Prostate gland (tissue), 2 donors: ENCODE measurements at regions not wholly inside any gene's neighbourhood (a gene's known extent, or its start where the extent isn't known, plus 50 kb on each side); places are given as distances from the start of the nearest gene placed in this dataset.

Source experiments
- DNase-seq: peaks from one replicate; pipeline ENCODE4 v3.0.0-alpha.2; 2019; ENCODE audit warnings: low spot score
- H3K27ac ChIP-seq, 2 donors: fragments of 200-600 bp; sonication (generic); 2 replicates each; pipeline ENCODE4 v1.5.1; 2017 to 2019
- H3K27me3 ChIP-seq: fragments of 200-600 bp; sonication (generic); replicated peaks from 2 replicates; pipeline ENCODE4 v1.5.1; 2019; ENCODE audit not compliant: insufficient read depth
- H3K36me3 ChIP-seq, 2 donors: fragments of 200-600 bp; sonication (generic); 1 replicate in 1 of 2; 2 replicates in 1 of 2; pipeline versions ENCODE4 v1.5.1 to v1.8.1; 2017 to 2019
- H3K4me1 ChIP-seq: fragments of 200-600 bp; sonication (generic); replicated peaks from 2 replicates; pipeline ENCODE4 v1.5.1; 2019
- H3K4me3 ChIP-seq, 2 donors: fragments of 200-600 bp; sonication (generic); 2 replicates each; pipeline ENCODE4 v1.5.1; 2017 to 2019
- H3K9me3 ChIP-seq: fragments of 200-600 bp; sonication (generic); 2 replicates; pipeline ENCODE4 v1.5.1; 2017
- POLR2A ChIP-seq: fragments of 450-650 bp; IDR thresholded peaks from one replicate; pipeline ENCODE4 v1.6.1; 2016; ENCODE audit warnings: antibody characterized with exemption, mild to moderate bottlenecking
- POLR2AphosphoS5 ChIP-seq: sonication (generic); formaldehyde crosslinking; IDR thresholded peaks from one replicate; pipeline ENCODE4 v1.6.1; 2017; ENCODE audit warnings: antibody characterized with exemption
- WGBS: methylation state at CpG from one replicate; pipeline ENCODE4 v1.1.5; 2018; 5-methylcytosine and 5-hydroxymethylcytosine counted together
- intact Hi-C: fragments of 100-400 bp; cut with DNase I; formaldehyde crosslinking; loops from one replicate; pipeline ENCODE4 v1.14.2; 2022
- TF ChIP-seq, protein P1 (sequence below), 4 experiments: fragments of 200-600 bp in 2 of 4; fragments of 450-650 bp in 2 of 4; sonication (generic) in 2 of 4; IDR thresholded peaks; 1 replicate in 3 of 4; 2 replicates in 1 of 4; pipeline ENCODE4 v1.5.1; 2016 to 2019; ENCODE audit warnings: antibody characterized with exemption in 4 of 4, mild to moderate bottlenecking in 2 of 4, moderate library complexity in 2 of 4

DNA sequence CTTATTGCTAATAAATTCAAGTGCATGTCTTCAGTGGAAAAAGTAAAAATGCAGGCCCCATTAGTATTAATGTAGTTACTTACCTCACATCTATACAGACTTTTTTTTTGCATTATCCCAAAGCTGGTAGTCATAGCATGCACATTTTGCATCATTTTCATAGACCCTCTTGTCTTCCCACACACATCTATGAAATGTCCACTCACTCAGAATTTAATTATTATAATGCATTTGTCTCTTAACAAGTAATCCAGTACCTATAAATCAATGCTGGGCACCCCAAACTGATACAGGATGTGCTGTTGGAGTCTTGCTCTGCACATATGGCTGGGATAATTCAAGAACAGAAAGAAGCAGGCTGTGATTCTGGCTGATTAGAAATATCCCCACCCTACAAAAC is 370.4 kb upstream of the FAT3 start:
- no peaks in the 10 kb centered on the region for H3K4me1 ChIP-seq
- no peaks in the 10 kb centered on the region for H3K27me3 ChIP-seq
- DNase-seq, result no peak
- no peak overlapping the region for H3K4me3 ChIP-seq
- H3K36me3 ChIP-seq, result no peaks in the 10 kb centered on the region
- H3K9me3 ChIP-seq, result no peaks in the 10 kb centered on the region
- TF ChIP-seq POLR2AphosphoS5, result no peak
- TF ChIP-seq, protein P1, sequence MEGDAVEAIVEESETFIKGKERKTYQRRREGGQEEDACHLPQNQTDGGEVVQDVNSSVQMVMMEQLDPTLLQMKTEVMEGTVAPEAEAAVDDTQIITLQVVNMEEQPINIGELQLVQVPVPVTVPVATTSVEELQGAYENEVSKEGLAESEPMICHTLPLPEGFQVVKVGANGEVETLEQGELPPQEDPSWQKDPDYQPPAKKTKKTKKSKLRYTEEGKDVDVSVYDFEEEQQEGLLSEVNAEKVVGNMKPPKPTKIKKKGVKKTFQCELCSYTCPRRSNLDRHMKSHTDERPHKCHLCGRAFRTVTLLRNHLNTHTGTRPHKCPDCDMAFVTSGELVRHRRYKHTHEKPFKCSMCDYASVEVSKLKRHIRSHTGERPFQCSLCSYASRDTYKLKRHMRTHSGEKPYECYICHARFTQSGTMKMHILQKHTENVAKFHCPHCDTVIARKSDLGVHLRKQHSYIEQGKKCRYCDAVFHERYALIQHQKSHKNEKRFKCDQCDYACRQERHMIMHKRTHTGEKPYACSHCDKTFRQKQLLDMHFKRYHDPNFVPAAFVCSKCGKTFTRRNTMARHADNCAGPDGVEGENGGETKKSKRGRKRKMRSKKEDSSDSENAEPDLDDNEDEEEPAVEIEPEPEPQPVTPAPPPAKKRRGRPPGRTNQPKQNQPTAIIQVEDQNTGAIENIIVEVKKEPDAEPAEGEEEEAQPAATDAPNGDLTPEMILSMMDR (IDR thresholded peaks at IDR 0.05), result no peak
- no peak for TF ChIP-seq POLR2A
- H3K27ac ChIP-seq, result no peak overlapping the region
- intact Hi-C loops, result no loop called here

DNA sequence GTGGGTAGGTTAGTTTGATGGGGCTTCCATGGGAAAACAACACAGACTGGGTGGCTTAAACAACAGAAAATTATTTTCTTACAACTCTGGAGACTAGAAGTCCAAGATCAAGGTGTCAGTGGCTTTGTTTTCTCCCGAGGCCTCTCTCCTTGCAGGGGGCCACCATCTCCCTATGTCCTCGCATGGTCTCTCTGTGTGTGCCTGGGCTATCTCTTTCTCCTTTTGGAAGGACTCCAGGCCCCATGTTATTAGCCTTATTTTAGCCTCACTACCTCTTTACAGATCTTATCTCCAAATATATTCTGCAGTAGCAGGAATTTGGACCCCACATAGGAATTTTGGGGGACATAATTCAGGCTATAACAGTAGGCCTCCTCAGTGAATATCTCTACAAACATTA is 372.7 kb upstream of the FAT3 start:
- 79% methylated on average over 2 of the region's 2 CpGs for WGBS
- H3K4me1 ChIP-seq, result no peaks in the 10 kb centered on the region
- H3K27ac ChIP-seq, result no peak overlapping the region
- H3K27me3 ChIP-seq, result no peaks in the 10 kb centered on the region
- no peak for DNase-seq
- no peaks in the 10 kb centered on the region for H3K9me3 ChIP-seq
- no peak for TF ChIP-seq POLR2AphosphoS5
- TF ChIP-seq POLR2A, result no peak
- TF ChIP-seq, protein P1 (IDR thresholded peaks at IDR 0.05), result no peak
- no peaks in the 10 kb centered on the region for H3K36me3 ChIP-seq
- no peak overlapping the region for H3K4me3 ChIP-seq
- intact Hi-C loops, result no loop called here

DNA sequence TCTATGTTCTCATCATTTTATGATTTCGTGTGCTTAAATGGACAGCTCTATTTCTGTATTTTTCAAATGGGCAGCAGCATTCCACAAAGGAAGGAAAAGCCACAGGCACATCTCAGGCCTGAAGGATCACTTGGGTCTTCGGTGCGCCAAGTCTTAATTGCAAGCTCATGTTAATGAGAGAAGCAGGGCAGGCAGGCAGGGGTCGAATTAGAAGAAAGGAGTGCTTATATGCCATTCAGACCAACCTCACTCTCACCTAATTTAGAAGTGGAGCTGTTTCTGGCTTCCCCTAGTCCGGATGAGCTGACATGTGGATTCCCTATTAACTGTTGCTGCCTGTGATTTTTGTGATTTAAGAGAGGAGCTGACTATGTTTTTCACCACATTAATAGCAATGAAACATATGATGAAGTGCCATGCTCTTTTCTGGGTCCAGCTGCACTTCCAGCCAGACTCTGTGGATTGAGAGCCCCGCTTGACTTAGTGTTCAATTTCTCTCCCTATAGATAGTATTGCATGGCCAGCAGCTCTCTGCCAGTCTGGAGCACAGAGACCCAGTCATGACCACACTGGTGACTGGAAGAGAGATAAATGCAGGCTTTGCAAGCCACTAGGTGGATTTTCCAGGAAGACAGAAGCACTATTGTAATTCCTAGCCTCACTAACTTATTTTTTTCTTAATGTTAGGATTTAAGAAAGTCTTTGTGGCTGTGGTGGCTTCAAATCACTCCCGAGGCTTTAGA is 373.9 kb upstream of the FAT3 start:
- Histone ChIP-seq H3K4me3 (no peak overlapping the region), H3K27me3 (no peaks in the 10 kb centered on the region), H3K36me3 (no peaks in the 10 kb centered on the region), H3K9me3 (no peaks in the 10 kb centered on the region), H3K4me1 (no peaks in the 10 kb centered on the region), H3K27ac (no peak overlapping the region)
- TF ChIP-seq POLR2A (no peak), POLR2AphosphoS5 (no peak)
- TF ChIP-seq, protein P1 (IDR thresholded peaks at IDR 0.05), result no peak
- WGBS, result 79% methylated on average over 7 of the region's 7 CpGs
- no peak for DNase-seq
- intact Hi-C loops, result no loop called here

DNA sequence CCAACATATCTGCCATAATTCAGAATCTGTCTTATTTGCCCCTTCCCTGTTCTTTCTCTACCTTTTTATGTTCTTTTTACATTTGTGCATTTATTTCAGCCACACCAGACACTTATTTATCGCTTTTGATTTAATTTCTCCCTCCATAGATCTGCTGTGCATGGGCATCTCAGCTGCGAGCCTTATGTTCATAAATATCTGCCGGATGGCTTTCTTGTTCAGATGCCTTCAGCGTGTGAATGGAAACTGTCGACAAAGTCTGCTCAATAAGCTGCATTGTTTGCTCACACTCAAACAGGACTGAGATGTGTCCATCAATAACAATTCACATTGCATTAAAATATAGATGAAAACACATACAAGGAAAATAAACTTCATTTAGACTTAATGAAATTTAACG is 374.6 kb upstream of the FAT3 start:
- DNase-seq, result no peak
- H3K9me3 ChIP-seq, result no peaks in the 10 kb centered on the region
- no peaks in the 10 kb centered on the region for H3K36me3 ChIP-seq
- TF ChIP-seq, protein P1 (IDR thresholded peaks at IDR 0.05), result no peak
- TF ChIP-seq POLR2AphosphoS5 (no peak), POLR2A (no peak)
- no peaks in the 10 kb centered on the region for H3K27me3 ChIP-seq
- no peaks in the 10 kb centered on the region for H3K4me1 ChIP-seq
- H3K27ac ChIP-seq, result no peak overlapping the region
- intact Hi-C loops, result no loop called here
- no peak overlapping the region for H3K4me3 ChIP-seq
- WGBS, result 83% methylated on average over 6 of the region's 6 CpGs

DNA sequence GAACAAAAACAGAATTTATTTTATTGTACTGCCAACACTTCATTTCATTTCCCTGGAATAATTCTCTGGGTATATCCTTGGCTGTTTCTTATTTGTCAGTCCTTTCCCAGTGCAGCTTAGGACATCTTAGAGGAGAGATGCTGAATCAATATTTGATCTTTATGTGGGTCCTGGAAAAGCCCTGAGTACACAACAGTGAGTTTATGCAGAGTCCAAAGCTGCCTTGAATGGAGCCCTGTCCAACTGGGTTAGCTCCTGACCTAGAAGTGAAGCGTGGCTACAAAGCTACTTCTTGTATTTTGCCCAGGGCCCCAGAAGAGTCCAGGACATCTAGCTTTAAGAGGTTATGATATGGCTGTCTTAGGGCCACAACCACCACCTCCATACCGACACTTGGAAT is 378.0 kb upstream of the FAT3 start:
- WGBS, result 78% methylated on average over 2 of the region's 2 CpGs
- no peak overlapping the region for H3K4me3 ChIP-seq
- no peak overlapping the region for H3K27ac ChIP-seq
- TF ChIP-seq POLR2A (no peak), POLR2AphosphoS5 (no peak)
- TF ChIP-seq, protein P1 (IDR thresholded peaks at IDR 0.05), result no peak
- H3K36me3 ChIP-seq, result no peaks in the 10 kb centered on the region
- no peaks in the 10 kb centered on the region for H3K4me1 ChIP-seq
- H3K27me3 ChIP-seq, result no peaks in the 10 kb centered on the region
- no peak for DNase-seq
- intact Hi-C loops, result no loop called here
- no peaks in the 10 kb centered on the region for H3K9me3 ChIP-seq
